ENCODE measurements at regions not wholly inside any gene's neighbourhood (a gene's known extent, or its start where the extent isn't known, plus 50 kb on each side); places are given as distances from the start of the nearest gene placed in this dataset.

DNA sequence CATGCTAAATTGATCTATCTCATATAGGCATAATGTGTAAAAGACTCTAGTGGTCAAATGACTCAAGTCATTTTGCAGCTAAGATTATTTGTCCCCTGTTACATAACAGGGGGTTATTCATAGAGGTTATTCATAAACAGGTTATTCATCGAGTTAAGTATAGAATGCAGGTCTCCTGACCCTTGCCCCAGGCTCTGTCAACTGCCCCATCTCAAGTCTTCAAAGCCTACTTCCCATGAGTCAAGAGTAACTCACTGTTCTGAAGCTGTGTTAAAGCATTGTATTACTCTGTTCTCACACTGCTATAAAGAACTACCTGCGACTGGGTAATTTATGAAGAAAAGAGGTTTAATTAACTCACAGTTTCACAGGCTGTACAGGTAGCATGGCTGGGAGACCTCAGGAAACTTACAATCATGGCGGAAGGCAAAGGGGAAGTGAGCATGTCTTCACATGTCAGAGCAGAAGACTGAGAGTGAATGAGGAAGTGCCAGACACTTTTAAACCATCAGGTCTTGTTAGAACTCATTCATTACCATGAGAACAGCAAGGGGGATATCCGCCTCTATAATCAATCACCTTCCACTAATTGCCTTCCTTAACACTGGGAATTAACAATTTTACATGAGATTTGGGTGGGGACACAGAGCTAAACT lies 226.2 kb upstream of the BLID start:
- no peak for DNase-seq

DNA sequence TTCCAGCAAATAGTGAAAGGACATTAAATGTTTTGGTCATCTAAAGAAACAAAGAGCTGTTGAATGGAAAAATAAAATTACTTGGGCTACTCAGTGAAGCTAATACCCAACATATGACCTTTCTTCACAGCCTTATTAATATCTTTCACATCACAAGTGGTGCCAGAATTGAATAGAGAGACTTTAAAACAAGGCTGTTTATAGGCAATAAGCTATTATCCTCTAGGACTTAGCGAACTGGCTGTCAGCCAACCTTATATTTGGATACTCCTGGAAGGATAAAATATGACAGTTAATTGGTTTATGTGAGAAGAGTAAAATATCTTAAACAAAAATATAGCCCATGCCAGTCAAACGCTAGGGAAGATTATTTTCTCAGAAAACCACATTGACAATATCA lies 225.5 kb upstream of the BLID start:
- DNase-seq: peak; percentile 41

- no peak for DNase-seq
These were observed 224.7 kb upstream of the BLID start for GRCh38 chr11:122340607-122341290.

DNA sequence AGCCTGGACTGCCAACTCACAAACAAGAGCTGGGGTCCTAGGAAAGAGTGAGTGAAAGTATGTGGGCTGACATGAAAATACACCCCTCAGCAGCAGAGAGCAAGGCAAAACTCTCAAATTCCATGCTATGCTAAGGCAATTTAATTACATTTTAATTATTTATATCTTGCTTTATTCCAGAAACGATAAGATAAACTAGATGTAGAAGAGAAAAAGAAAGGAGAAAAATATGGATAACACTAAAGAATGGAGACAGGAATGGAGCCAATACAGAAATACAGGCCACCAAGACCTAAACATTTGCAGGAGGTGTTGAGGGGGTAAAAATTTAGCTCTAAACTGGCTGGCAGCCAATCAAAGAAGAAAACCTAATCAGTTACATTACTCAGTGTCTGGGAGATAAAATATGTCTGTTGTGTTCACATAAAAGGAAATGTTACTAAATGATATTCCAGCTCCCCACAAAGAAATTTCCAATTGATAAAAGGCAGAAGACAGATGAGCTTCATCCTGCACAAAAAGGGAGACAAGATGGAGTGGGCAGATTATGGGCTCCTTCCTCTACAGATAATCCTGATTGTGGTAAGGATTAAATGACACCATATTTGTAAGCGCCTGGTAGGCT lies 223.5 kb upstream of the BLID start:
- no peak for DNase-seq

DNA sequence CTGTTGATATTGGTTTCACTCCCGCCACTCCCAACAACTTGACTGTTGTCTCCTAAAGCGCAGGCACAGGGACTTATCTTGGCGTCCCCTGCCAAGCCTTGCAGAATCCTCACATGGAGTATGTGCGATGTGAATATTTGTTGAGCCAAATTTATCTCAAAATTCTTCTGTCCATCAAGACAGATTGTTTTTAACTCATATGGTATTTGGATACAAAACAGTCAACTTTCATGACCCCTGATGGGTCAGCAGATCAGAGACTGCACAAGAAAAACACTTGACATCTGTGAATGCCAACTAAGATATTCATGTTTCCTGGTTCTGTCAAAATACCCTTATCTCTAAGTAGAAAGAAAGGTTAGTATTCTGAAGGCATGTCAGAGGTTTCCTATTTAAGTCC lies 221.7 kb upstream of the BLID start:
- DNase-seq: no peak

- no peak for DNase-seq
These were observed 221.2 kb upstream of the BLID start for GRCh38 chr11:122337241-122337640.

DNA sequence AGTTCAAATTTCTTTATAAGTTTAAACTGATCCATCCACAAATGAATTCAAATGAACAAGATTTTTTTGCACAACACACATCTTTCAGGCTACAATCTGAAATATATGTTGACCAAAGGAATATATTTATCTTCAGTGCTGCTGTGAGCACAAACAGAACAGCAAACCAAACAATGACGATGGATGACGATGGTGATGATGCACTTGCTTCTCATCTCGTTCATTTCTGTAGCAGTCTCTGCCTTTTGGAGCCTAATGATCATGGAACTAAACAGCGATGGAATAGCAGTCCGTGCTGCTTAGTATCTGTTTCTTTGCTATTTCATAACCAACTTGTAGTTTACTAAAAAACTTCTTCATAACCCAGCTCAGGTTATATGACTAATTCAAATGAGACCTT lies 220.7 kb upstream of the BLID start:
- no peak for DNase-seq

DNA sequence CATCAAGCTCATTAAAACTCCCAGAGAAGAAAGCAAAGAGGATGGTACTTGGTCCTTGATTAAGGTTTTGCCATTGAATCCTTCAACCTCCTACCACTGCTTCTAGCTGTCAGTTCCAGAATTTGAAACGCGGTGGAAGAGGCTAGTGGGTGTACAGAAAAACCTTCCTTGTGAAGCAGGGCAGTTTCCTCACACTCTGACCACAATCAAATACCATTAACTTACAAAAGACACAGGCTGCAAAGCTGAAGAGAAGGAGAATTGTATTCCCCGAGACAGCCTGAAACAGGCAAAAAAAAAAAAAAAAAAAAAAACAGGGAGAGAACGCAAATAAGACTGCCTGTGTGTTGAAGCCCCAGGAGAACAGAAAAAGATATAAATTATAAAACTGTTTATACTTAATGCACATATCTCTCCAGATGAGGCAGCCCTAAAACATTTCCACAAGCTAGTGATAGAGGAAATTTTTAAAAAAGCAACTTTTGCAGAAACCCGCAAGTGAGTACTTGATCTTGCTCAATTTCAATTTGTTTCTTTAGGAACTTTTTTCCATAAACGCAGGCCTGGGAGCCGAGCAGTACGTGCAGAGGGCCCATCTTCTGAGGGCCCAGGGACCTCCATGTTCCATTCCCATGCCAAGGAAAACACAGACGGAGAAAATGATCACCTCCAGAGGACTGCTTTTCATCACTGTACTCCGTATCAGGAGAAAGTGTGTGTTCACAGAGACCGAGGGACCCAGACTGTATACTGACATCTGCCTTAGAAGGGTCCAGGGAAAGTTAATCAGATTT lies 218.7 kb upstream of the BLID start:
- DNase-seq: no peak

DNA sequence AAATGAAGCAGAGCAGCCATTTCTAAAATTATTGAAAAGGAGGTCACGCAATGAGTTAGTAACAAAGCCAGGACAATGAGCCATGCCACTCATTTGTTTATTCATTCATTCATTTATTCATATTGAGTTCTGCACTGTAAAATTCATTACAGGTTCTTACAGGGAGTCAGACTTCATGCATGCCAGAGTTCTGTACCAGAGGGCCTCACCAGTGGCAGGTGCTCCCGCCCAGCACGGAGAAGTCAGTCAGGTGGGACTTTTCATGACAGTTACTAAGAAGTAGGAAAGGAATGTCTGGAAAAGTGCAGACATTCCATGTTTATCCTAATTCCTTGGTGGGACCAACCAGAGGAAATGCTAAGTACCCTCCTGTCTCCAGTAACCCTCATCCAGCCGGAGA lies 217.5 kb upstream of the BLID start:
- DNase-seq: no peak

GRCh38 chr11:122331079-122331478 lies 215.1 kb upstream of the BLID start:
- no peak for DNase-seq

DNA sequence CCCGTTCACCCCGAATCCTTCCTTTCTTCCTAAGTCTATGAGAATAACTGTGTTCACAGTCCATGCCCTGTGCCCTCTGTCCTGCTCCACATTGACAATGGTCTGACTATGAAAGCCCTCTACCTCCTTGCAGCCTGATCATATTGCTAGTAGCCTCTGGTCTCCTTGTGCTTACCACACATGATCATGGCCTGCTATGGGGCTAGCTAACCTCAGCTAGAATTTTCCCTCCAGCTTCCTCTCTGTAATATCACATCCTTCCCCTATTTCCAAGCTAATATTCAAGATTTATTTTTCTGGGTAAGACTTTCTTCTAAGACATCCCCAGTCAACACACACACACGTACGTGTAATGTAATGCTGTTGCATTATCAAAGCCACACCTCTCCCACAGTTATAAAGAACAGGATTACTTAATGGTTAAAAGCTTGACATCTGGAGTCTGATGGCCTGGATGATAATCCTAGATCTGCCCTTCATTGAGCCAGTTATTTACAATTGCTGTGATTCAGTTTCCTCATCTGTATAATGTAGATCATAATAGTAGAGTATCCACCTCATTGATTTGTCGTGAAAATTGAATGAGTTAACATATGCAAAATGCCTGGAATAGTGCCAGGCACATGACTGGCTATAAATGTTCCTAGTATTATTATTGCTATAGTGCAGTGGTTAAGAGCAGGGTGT lies 214.4 kb upstream of the BLID start:
- DNase-seq: no peak

GRCh38 chr11:122327528-122327927 lies 211.5 kb upstream of the BLID start:
- no peak for DNase-seq

- DNase-seq: no peak
These were observed 207.9 kb upstream of the BLID start for GRCh38 chr11:122323754-122324421.

- no peak for DNase-seq
These were observed 206.3 kb upstream of the BLID start for GRCh38 chr11:122322329-122322728.

- DNase-seq: no peak
These were observed 204.7 kb upstream of the BLID start for GRCh38 chr11:122320671-122321070.

- DNase-seq: no peak
These were observed 203.9 kb upstream of the BLID start for GRCh38 chr11:122319691-122320620.

- DNase-seq: no peak
These were observed 203.1 kb upstream of the BLID start for GRCh38 chr11:122319085-122319484.

- DNase-seq: no peak
These were observed 201.3 kb upstream of the BLID start for GRCh38 chr11:122317305-122317704.

- DNase-seq: no peak
These were observed 197.6 kb upstream of the BLID start for GRCh38 chr11:122313581-122313980.

DNA sequence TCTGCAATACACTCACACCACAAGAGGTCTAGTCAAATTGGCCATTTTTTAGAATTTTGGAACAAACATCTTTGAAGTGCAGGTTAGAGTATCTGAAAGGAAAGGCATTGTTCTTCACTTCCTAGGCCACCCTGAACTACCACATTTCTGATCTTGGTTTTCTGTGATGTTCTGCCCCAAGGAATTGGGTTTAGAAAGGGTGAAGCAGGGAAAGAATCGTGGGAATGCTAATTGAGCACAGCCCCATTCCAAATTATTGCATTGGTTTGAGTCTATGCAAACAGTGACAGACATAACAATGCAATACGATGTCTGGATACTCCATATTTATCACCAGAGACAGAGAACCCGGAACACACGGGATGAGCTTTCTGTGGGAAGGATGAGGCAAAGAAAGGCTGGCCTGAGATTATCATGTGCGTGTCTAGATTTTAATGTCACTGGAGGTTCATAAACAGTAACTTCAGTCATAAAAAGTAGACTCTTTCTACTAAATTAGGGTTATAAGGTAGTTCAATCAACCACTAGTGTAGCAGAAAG lies 195.3 kb upstream of the BLID start:
- no peak for DNase-seq

GRCh38 chr11:122310766-122311165 lies 194.8 kb upstream of the BLID start:
- DNase-seq: no peak
